ENCODE measurements at regions not wholly inside any gene's neighbourhood (a gene's known extent, or its start where the extent isn't known, plus 50 kb on each side); places are given as distances from the start of the nearest gene placed in this dataset.
A peak's percentile ranks its signal among the peaks of the same experiment; 100 is the strongest.

DNA sequence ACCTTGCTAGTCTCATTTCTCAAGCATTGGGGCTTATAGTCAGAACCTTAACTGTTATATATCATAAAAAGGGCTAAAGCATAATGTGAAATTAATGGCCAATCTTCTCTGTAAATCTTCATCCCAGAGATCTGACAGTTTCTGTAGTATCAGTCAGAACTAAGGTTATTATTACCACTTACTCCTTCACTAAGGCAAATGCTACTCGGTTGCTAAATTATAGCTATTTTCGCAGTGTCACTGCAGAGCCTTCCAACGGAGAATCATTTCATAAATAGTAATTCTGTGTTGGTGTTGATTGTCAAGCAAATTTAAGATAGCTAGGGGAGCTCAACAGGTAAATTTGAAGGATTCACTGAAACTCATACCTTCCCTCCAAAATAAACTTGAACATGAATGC lies 258.0 kb downstream of the METTL4 start:
- Histone ChIP-seq H3K36me3 (no peaks in the 10 kb centered on the region), H3K4me3 (no peak overlapping the region), H3K27me3 (no peaks in the 10 kb centered on the region), H3K9me3 (no peaks in the 10 kb centered on the region), H3K4me1 (peaks cover 0 to 10% (median 4%) of the 10 kb centered on the region in 4 donors), H3K27ac (no peak overlapping the region)
- DNase-seq = no peak
- WGBS, 5 donors = 83 to 94% (median 90%) methylated on average over 3 of the region's 3 CpGs
- intact Hi-C loops (cut with DNase I; ENCODE audit: low total_unique reads) = no loop called here
- TF ChIP-seq, protein P1, sequence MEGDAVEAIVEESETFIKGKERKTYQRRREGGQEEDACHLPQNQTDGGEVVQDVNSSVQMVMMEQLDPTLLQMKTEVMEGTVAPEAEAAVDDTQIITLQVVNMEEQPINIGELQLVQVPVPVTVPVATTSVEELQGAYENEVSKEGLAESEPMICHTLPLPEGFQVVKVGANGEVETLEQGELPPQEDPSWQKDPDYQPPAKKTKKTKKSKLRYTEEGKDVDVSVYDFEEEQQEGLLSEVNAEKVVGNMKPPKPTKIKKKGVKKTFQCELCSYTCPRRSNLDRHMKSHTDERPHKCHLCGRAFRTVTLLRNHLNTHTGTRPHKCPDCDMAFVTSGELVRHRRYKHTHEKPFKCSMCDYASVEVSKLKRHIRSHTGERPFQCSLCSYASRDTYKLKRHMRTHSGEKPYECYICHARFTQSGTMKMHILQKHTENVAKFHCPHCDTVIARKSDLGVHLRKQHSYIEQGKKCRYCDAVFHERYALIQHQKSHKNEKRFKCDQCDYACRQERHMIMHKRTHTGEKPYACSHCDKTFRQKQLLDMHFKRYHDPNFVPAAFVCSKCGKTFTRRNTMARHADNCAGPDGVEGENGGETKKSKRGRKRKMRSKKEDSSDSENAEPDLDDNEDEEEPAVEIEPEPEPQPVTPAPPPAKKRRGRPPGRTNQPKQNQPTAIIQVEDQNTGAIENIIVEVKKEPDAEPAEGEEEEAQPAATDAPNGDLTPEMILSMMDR (IDR thresholded peaks at IDR 0.05) = no peak
- TF ChIP-seq EP300 (IDR thresholded peaks at IDR 0.05) (no peak), POLR2A (IDR thresholded peaks at IDR 0.05) (no peak), POLR2AphosphoS5 (IDR thresholded peaks at IDR 0.05) (no peak)

- Histone ChIP-seq H3K4me1 (peaks cover 0 to 10% (median 4%) of the 10 kb centered on the region in 4 donors), H3K9me3 (peaks cover 0 to 5% (median 0%) of the 10 kb centered on the region in 4 donors), H3K36me3 (no peaks in the 10 kb centered on the region), H3K27ac (no peak overlapping the region), H3K4me3 (no peak overlapping the region), H3K27me3 (peaks cover 0 to 4% (median 0%) of the 10 kb centered on the region in 3 donors)
- TF ChIP-seq POLR2A (IDR thresholded peaks at IDR 0.05) (no peak), POLR2AphosphoS5 (IDR thresholded peaks at IDR 0.05) (no peak), EP300 (IDR thresholded peaks at IDR 0.05) (no peak)
- TF ChIP-seq, protein P1 (IDR thresholded peaks at IDR 0.05) = no peak
- intact Hi-C loops (cut with DNase I; ENCODE audit: low total_unique reads) = no loop called here
- WGBS, 5 donors = 73 to 76% (median 75%) methylated on average over 3 of the region's 3 CpGs
- no peak for DNase-seq
These were observed 255.1 kb downstream of the METTL4 start for GRCh38 chr18:2316082-2316750.

- TF ChIP-seq, protein P1 (IDR thresholded peaks at IDR 0.05) = no peak
- TF ChIP-seq EP300 (IDR thresholded peaks at IDR 0.05) = no peak
- no peak for TF ChIP-seq POLR2A (IDR thresholded peaks at IDR 0.05)
- no peak for TF ChIP-seq POLR2AphosphoS5 (IDR thresholded peaks at IDR 0.05)
- 18 to 54% (median 36%) methylated on average over 5 of the region's 5 CpGs for WGBS, 5 donors
- Histone ChIP-seq H3K27me3 (peaks cover 0 to 4% (median 0%) of the 10 kb centered on the region in 3 donors), H3K4me3 (no peak overlapping the region), H3K9me3 (peaks cover 0 to 5% (median 0%) of the 10 kb centered on the region in 4 donors), H3K36me3 (no peaks in the 10 kb centered on the region), H3K4me1 (peaks cover 0 to 10% (median 4%) of the 10 kb centered on the region in 4 donors), H3K27ac (no peak overlapping the region)
- intact Hi-C loops (cut with DNase I; ENCODE audit: low total_unique reads) = no loop called here
- peak; percentile 29 to 75 for DNase-seq
These were observed 254.3 kb downstream of the METTL4 start for GRCh38 chr18:2316751-2317696.

GRCh38 chr18:2324459-2324858 lies 246.8 kb downstream of the METTL4 start:
- no peak for TF ChIP-seq EP300 (IDR thresholded peaks at IDR 0.05)
- no peak for TF ChIP-seq POLR2A (IDR thresholded peaks at IDR 0.05)
- no peak for TF ChIP-seq POLR2AphosphoS5 (IDR thresholded peaks at IDR 0.05)
- TF ChIP-seq, protein P1 (IDR thresholded peaks at IDR 0.05) = no peak
- H3K27me3 ChIP-seq = no peaks in the 10 kb centered on the region
- H3K4me1 ChIP-seq = peaks cover 0 to 10% (median 0%) of the 10 kb centered on the region in 4 donors
- intact Hi-C loops (cut with DNase I; ENCODE audit: low total_unique reads) = no loop called here
- no peaks in the 10 kb centered on the region for H3K36me3 ChIP-seq
- H3K9me3 ChIP-seq = peaks cover 0 to 5% (median 0%) of the 10 kb centered on the region in 4 donors
- H3K4me3 ChIP-seq = no peak overlapping the region
- H3K27ac ChIP-seq = no peak overlapping the region
- DNase-seq = no peak

Measured in stomach (tissue), 8 donors.